ENCODE measurements at regions not wholly inside any gene's neighbourhood (a gene's known extent, or its start where the extent isn't known, plus 50 kb on each side); places are given as distances from the start of the nearest gene placed in this dataset.

GRCh38 chr1:29501227-29501976, 265.1 kb downstream of the PTPRU start:
- no peak for DNase-seq

GRCh38 chr1:29500651-29501050, 264.3 kb downstream of the PTPRU start:
- DNase-seq, result no peak

GRCh38 chr1:29500041-29500440, 263.7 kb downstream of the PTPRU start:
- no peak for DNase-seq

DNA sequence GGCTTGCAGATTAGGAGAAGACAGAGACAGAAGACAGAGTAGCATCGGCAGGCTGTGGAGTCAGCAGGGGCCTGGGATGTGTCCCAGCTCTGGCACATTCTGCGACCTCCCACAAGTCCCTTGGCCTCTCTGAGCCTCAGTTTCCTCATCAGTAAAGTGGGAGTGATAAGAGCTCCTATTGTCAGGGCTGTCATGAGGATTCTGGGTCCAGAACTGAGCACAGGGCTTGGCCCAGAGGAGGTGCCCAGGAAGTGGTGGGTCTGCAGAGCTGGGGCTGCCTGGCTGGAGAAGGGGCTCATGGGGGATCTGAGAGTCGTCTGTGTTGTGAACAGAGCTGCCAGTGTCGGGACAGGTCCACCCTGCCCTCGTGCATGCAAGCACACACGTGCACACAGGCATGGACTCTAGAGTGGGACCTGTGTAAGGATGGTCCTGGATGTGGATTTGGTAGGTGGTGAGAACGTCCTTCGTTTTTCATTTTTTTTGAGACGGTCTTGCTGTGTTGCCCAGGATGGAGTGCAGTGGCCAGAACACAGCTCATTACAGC, 262.9 kb downstream of the PTPRU start:
- no peak for DNase-seq

GRCh38 chr1:29498126-29499103, 262.1 kb downstream of the PTPRU start:
- no peak for DNase-seq

DNA sequence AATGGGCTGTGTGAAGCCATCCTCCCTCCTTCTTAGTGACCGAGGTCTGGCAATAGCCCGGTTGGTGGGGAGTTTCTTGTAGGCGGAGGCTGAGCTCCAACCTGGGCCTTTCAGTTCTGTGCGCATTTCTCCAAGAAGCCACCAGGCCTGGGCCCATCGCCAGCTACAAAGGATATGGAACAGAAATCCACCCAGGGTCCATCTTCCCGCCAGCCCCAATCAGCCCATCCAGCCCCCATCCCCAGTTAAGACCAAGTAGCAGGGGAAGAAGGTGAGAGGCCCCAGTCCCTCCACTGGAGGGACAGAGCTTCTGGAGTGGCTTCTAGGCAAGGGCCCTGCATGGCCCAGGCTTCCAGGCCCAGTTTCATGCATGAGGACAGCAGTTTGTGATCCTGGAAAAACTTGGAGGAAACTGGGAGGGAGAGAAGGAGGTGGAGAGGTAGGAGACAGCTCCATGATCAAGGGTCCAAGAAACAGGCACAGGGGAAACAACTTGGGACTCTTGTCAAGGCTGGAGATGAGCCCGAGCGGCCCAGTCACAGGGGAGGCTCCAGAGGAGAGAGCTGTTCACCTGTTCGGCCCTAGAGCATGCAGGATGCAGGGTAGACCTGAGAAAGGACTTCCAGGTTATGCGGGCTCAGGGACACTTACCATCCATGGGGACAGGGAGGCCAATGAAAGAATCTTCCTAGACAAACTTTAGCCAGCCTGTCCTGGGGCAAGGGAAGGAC, 261.2 kb downstream of the PTPRU start:
- DNase-seq, result no peak

DNA sequence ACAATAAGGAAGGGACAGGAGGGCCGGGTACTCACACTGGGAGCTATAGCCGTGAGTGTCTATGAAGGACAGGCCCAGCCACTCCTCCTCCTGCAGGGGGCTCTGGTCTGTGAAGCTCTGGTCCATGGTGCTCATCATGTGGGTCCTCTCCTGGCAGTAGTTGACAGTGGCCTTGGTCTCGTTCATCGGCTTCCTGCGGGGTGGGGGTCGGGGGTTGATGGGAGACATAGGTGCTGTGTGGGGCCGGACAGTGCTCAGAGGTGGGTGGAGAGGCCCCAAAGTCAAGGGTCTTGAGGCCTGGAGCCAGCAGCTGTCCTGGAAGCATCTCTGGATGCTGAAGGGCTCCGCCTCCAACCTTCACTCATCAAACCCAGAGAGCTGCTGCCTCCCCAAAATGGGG, 260.4 kb downstream of the PTPRU start:
- no peak for DNase-seq

DNA sequence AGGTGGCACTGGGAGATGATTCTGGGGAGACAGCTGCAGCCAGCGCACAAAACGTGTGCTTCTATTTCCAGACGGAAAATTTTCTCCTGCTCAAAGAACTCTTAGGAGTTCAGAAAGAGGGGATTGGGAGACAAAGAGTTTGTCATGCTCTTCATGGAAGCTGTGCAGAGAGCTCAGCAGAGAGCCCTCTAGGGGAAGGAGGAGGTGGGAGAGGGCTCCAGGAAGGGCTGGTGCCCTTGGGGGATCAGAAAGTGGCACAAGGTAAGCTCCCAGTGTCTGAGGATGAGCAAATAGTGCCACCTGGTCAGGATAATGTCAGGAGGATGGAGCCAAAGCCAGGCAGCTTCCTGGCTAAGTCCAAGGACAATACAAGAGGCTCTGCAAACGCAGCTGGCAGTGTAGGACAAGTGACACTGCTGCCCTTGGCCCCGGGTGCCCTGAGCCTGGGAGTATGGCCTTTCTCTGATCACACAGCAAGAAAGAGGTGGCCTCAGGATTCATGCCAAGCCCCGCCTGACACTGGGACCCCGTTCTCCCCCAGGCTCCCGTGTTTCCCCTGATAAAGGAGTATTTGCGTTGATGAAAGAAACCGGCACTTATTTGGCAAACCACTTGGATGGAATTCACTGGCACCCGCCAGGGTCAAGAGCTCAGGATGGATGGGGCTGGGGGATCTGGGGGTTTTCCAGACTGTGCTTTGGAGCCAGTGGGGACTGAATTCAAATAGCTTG, 254.0 kb downstream of the PTPRU start:
- no peak for DNase-seq

GRCh38 chr1:29489471-29489870, 253.1 kb downstream of the PTPRU start:
- no peak for DNase-seq

DNA sequence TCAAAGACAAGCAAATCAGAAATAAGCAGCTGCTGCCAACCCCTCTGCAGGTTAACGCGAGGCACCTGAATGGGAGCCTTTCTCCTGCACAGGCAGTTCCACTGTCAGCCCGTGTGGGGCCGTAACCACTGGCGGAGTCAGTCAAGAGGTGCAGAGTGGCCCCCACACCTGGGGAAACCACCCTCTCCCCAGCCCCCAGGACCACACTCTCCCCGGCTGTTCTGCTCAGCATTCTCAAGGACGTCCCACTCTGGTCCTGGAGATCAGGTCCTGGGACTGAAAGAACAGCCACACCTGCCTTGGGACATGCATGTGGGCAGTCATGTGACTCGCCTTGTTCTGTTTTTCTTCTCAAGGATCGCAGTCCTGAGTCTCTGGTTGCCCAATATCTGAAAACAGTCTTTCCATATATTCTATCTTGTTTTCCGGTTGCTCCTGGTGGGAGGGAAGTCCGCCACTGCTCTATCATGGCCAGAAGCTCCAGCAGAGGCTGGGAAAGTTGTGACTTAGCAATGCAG, 252.5 kb downstream of the PTPRU start:
- no peak for DNase-seq

GRCh38 chr1:29488086-29488793, 251.9 kb downstream of the PTPRU start:
- DNase-seq, result no peak

- DNase-seq, result no peak
Measured at GRCh38 chr1:29487291-29487690, 251.0 kb downstream of the PTPRU start.

DNA sequence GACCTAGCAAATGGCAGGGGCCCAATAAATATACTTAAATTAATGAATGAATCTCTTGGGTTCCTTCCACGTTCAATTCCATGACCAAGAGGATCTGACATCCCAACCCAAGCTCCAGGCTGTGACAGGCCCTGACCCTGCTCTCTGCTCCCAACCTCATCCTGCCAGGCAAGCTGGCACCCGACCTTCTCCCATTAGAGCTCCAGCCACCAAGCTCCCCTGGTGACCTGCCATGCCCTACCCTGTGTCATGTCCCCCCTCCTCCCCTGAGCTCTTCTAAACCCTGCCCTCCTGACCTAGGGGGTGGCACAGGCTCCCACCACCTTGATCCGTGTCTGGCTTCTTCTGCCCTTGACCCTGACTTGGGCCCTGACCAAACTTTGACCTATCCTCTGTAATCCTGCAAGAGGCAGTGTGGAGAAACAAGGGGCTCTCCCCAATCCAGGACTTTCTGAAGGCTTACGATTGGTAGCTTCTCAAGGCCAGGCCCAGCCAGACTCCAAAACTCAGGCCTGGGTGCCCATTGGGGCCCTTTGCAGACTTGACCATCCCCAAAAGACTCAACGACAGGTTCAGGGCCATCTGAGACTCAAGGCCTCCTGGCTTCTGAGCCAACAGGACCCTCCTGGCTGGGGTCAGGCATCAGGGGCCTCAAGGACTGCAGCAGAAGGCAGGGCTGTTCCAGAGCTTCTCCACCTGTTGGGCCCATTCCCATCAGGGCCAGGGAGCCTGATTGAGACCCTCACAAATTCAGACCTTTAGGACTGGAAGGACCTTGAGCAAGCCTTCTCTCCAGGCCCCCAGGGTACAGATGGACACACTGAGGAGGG, 249.0 kb downstream of the PTPRU start:
- DNase-seq, result no peak

- DNase-seq, result no peak
Measured at GRCh38 chr1:29482991-29483390, 246.7 kb downstream of the PTPRU start.

GRCh38 chr1:29482064-29482463, 245.7 kb downstream of the PTPRU start:
- no peak for DNase-seq

- DNase-seq, result no peak
Measured at GRCh38 chr1:29481031-29481430, 244.7 kb downstream of the PTPRU start.

DNA sequence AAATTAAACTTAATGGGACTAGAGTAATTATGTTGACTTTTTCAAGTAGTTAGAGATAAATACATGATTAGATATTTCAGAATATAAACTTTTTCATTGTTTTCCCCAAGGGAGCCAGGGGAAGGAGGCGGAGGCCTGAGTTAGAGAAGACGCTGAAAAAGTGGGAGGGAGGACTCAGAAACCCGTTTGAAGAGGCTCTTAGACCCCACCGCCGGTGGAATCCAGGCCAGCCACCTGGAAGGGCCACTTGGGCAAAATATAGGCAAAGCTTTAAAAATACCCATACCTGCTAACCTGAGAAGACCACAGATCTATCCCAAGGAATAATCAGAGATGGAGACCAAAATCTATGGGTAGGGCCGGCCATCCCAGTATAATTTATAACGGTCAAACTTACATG, 242.6 kb downstream of the PTPRU start:
- no peak for DNase-seq

DNA sequence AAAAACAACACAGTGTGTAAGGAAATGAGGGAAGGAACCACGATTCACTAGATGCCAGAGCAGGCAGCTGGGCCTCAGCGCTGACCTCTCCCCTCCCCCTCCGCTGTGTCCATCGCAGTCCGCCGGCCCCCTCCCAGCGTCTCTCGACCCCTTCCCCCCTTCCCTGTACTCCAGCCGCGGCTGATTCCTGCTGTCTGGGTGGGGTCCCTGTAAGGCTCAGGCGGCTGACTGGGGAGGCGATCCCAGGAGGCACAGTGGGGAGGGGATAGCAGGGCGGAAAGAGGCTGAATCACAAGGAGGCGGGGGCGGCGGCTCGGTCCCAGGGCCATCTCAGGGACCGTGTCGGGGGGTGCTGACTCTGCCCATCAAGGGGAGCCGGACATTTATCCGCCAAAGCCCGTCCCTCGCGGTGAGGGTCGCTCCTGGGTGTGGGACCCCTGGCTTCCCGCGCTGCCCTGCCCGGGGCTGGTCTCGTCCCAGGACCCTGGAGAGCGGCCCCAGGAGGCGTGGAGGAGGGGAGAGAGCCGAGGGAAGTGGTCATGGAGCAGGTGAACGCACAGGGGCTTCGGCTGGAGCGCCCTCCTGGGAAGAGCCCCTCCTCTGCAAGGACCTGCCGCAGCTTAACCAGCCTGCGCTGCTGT, 241.9 kb downstream of the PTPRU start:
- no peak for DNase-seq

DNA sequence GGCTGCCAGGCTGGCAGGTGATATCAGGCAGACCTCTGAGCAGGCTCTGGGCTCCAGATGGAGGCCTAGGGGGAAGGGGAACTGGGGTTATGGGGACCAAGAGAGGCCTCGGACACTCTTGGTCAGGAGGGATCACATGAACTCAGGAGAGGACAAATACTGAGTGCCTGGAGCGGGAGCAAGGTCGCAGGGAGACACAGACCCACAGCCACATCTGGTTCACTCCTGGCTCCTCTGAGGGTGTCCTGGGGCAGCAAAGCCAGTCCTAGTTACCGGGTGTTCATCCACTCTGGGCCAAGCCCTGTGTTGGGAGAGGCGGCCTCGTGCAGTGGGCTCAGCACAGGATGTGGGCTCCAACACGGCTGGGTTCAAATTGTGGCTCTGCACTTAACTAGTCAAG, 239.0 kb downstream of the PTPRU start:
- no peak for DNase-seq
